ENCODE measurements at regions not wholly inside any gene's neighbourhood (a gene's known extent, or its start where the extent isn't known, plus 50 kb on each side); places are given as distances from the start of the nearest gene placed in this dataset.

- TF ChIP-seq EZH2 (IDR thresholded peaks at IDR 0.05; ENCODE audit: borderline replicate concordance) (no peak), CTCF (IDR thresholded peaks at IDR 0.05; ENCODE audit: poor library complexity) (no peak)
Observed at GRCh38 chr5:159441441-159441840, 111.2 kb upstream of the IL12B start.

All from hepatocyte (in vitro differentiated cells).